D721Med (cell line): ENCODE measurements at regions not wholly inside any gene's neighbourhood (a gene's known extent, or its start where the extent isn't known, plus 50 kb on each side); places are given as distances from the start of the nearest gene placed in this dataset.

ENCODE experiments used
- DNase-seq: peaks from one replicate; pipeline ENCODE4 v3.0.0; 2011; ENCODE audit warnings: low spot score; ENCODE audit not compliant: insufficient read length
- FAIRE-seq: peaks from 2 replicates; lab custom pipeline; 2011; peaks lifted over from hg19 to GRCh38; lab: Jason Lieb, UNC
- TF ChIP-seq, protein P1 (sequence below): IDR thresholded peaks from 2 replicates; pipeline ENCODE4 v1.5.1; 2012; ENCODE audit warnings: mild to moderate bottlenecking, control low read depth; ENCODE audit not compliant: insufficient read depth; ENCODE audit errors: missing control alignments

DNA sequence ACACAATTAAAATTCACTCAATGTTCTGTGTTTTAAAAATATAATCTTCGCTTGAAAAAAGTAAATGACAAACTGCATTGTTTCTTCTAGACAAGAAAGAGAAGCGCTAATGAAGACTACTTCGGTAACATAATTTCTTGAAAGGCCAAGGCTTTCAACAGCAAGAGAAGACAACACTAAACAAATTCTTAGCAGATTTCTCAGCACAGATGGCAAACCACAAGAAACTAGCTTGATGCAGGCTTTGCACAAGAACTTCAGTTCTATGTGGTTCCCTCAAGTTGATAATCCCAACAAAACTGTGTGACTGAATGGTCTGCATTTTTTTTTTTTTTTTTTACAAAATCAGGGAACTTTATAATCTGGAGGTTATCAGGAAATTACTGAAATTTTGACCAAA lies 447.4 kb upstream of the NRSN1 start:
- no peak for FAIRE-seq
- DNase-seq: no peak
- TF ChIP-seq, protein P1, sequence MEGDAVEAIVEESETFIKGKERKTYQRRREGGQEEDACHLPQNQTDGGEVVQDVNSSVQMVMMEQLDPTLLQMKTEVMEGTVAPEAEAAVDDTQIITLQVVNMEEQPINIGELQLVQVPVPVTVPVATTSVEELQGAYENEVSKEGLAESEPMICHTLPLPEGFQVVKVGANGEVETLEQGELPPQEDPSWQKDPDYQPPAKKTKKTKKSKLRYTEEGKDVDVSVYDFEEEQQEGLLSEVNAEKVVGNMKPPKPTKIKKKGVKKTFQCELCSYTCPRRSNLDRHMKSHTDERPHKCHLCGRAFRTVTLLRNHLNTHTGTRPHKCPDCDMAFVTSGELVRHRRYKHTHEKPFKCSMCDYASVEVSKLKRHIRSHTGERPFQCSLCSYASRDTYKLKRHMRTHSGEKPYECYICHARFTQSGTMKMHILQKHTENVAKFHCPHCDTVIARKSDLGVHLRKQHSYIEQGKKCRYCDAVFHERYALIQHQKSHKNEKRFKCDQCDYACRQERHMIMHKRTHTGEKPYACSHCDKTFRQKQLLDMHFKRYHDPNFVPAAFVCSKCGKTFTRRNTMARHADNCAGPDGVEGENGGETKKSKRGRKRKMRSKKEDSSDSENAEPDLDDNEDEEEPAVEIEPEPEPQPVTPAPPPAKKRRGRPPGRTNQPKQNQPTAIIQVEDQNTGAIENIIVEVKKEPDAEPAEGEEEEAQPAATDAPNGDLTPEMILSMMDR: no peak

GRCh38 chr6:23681743-23682142 lies 444.3 kb upstream of the NRSN1 start:
- FAIRE-seq: no peak
- TF ChIP-seq, protein P1: no peak

DNA sequence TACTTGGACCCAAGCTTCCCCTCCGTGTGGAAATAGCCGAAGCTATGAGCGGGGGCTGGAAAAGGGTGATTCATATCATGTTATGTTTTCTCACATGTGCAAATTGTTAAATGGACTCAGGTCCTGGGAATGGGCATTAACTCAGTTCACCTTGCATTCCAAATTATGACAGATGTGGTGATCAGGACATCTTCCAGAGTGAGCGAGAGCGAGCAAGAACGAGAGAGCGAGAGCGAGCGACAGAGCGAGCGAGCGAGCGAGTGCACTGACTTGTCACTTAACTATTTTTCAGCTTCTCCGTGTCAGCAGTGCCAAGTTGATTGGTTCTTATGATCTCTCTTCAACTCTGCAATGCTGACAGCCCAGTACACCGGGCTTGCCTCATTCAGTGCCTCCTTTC lies 437.4 kb upstream of the NRSN1 start:
- FAIRE-seq (no peak), DNase-seq (no peak)
- TF ChIP-seq, protein P1: no peak

More at GRCh38 chr6:23681743-23682142, 444.3 kb upstream of the NRSN1 start:
- DNase-seq: no peak

- TF ChIP-seq, protein P1: no peak
- no peak for FAIRE-seq
Observed at GRCh38 chr6:23690453-23691049, 435.5 kb upstream of the NRSN1 start.

DNA sequence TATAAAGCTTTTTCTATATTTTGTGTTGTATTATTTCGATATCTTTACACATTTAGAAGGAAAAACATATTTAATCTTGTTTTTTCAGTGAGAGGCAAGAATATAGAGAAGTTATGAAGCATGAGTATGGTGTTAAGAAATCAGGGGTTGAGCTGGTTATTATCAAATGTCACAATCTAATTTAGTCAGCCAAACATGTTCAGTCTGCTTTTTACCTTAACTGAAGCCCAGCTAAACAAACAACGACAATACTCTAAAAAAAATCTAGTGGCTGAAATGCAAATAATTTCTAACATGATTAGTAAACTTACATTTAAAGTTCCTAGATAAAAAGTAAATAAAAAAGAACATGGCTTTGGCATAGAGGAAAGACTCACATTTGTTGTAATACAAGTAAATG lies 433.8 kb upstream of the NRSN1 start:
- no peak for FAIRE-seq
- DNase-seq: no peak
- TF ChIP-seq, protein P1: no peak

More at GRCh38 chr6:23690453-23691049, 435.5 kb upstream of the NRSN1 start:
- DNase-seq: no peak

DNA sequence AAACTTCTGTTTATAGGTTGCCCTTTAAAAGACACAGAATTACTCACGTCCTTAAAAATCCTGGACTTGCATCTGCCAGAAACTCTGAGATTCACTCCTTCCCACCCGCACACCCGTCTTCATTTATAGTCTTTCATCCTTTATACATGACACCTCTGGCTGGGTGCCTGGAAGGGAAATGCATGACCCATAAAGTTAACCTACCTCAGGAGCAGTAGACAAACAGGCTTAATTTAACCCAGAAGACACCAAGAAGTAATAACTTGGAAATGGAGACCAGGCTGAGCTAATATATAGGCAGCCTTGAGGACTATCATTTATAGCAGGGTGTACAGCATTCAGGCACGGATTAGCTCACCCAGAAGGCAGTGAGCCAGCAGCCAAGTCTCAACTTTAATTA lies 429.0 kb upstream of the NRSN1 start:
- no peak for FAIRE-seq
- TF ChIP-seq, protein P1: no peak
- no peak for DNase-seq

GRCh38 chr6:23704479-23705052 lies 421.4 kb upstream of the NRSN1 start:
- TF ChIP-seq, protein P1: no peak
- no peak for FAIRE-seq
- DNase-seq: no peak
